AG20443 (cell line): ENCODE measurements at regions not wholly inside any gene's neighbourhood (a gene's known extent, or its start where the extent isn't known, plus 50 kb on each side); places are given as distances from the start of the nearest gene placed in this dataset.

Source experiments
- DNase-seq: peaks from one replicate; pipeline ENCODE4 v3.0.0; 2012; ENCODE audit warnings: low spot score, mixed read lengths

GRCh38 chr12:125434131-125434530 is 368.9 kb downstream of the AACS start:
- no peak for DNase-seq

- DNase-seq: no peak
These were observed 369.8 kb downstream of the AACS start for GRCh38 chr12:125434936-125435443.

GRCh38 chr12:125435871-125436270 is 370.6 kb downstream of the AACS start:
- DNase-seq: no peak

- DNase-seq: no peak
These were observed 371.5 kb downstream of the AACS start for GRCh38 chr12:125436686-125437085.

GRCh38 chr12:125440399-125440798 is 375.2 kb downstream of the AACS start:
- no peak for DNase-seq

- DNase-seq: no peak
These were observed 378.1 kb downstream of the AACS start for GRCh38 chr12:125443341-125443740.

- DNase-seq: no peak
These were observed 386.2 kb downstream of the AACS start for GRCh38 chr12:125451408-125451807.

GRCh38 chr12:125453751-125454150 is 388.5 kb downstream of the AACS start:
- no peak for DNase-seq

- no peak for DNase-seq
These were observed 389.1 kb downstream of the AACS start for GRCh38 chr12:125454291-125454690.

GRCh38 chr12:125454786-125455480 is 389.7 kb downstream of the AACS start:
- no peak for DNase-seq

- no peak for DNase-seq
These were observed 390.3 kb downstream of the AACS start for GRCh38 chr12:125455556-125455955.

GRCh38 chr12:125458552-125459268 is 393.5 kb downstream of the AACS start:
- no peak for DNase-seq

GRCh38 chr12:125461831-125462230 is 396.6 kb downstream of the AACS start:
- DNase-seq: no peak

GRCh38 chr12:125463386-125463785 is 398.2 kb downstream of the AACS start:
- no peak for DNase-seq

- DNase-seq: no peak
These were observed 402.1 kb downstream of the AACS start for GRCh38 chr12:125467363-125467762.

- DNase-seq: no peak
These were observed 404.4 kb downstream of the AACS start for GRCh38 chr12:125469683-125470082.

GRCh38 chr12:125470838-125471783 is 405.9 kb downstream of the AACS start:
- no peak for DNase-seq

GRCh38 chr12:125473501-125473900 is 408.3 kb downstream of the AACS start:
- DNase-seq: no peak

GRCh38 chr12:125487336-125487735 is 422.1 kb downstream of the AACS start:
- DNase-seq: no peak

- no peak for DNase-seq
These were observed 426.3 kb downstream of the AACS start for GRCh38 chr12:125491553-125491952.

GRCh38 chr12:125492354-125493270 is 427.4 kb downstream of the AACS start:
- no peak for DNase-seq
